HepG2 (cell line): ENCODE measurements at regions not wholly inside any gene's neighbourhood (a gene's known extent, or its start where the extent isn't known, plus 50 kb on each side); places are given as distances from the start of the nearest gene placed in this dataset.

Experiments used
- ATAC-seq: fragments of 200-7000 bp; cut with Tn5 transposase; 3 replicates; pipeline ENCODE4 v1.9.1; 2020; ENCODE audit warnings: mild to moderate bottlenecking, moderate library complexity
- BruUV-seq: library from RNA; stranded (reverse); fragments of 400-500 nt; replicated peaks from 2 replicates; lab custom pipeline; 2021; lab: Mats Ljungman, UMichigan
- CTCF ChIA-PET: fragments of 300-600 bp; formaldehyde crosslinking; extraction: SDS; loops from one replicate; lab custom pipeline; 2021; ENCODE audit warnings: low total read pairs, inconsistent platforms, low intra/inter-chr PET ratio; lab: Yijun Ruan, JAX
- POLR2A ChIA-PET: fragments of 350-600 bp; sonication (Branson Sonifier 250); formaldehyde crosslinking; loops from one replicate; lab custom pipeline; 2020; ENCODE audit warnings: antibody characterized with exemption, inconsistent platforms; lab: Yijun Ruan, JAX
- DNase-seq: peaks from one replicate; pipeline ENCODE4 v3.0.0-alpha.2; 2015; ENCODE audit warnings: low spot score
- FAIRE-seq: peaks from 3 replicates; lab custom pipeline; 2011; peaks lifted over from hg19 to GRCh38; lab: Jason Lieb, UNC
- H2AFZ ChIP-seq: one replicate; pipeline ENCODE4 v1.6.1; 2011; ENCODE audit warnings: low read length, inconsistent platforms
- H3K27ac ChIP-seq: fragments of 300-600 bp; 3 replicates; pipeline ENCODE4 v1.8.0; 2011; ENCODE audit warnings: mixed run types, mild to moderate bottlenecking, mixed read lengths, low read length, inconsistent platforms; ENCODE audit not compliant: insufficient read depth; ENCODE audit errors: extremely low read length
- H3K27me3 ChIP-seq, 2 experiments: fragments of 200-600 bp in 1 of 2; 2 replicates in 1 of 2; 3 replicates in 1 of 2; pipeline versions ENCODE4 v1.6.0 to v1.8.0; 2011; ENCODE audit warnings: low read length in 2 of 2, mild to moderate bottlenecking in 2 of 2, moderate library complexity in 2 of 2, inconsistent platforms in 1 of 2; ENCODE audit not compliant: insufficient read depth in 2 of 2, control insufficient read depth in 1 of 2
- H3K36me3 ChIP-seq, 2 experiments: fragments of 200-600 bp in 1 of 2; replicated peaks in 1 of 2; 2 replicates in 1 of 2; 3 replicates in 1 of 2; pipeline versions ENCODE4 v1.5.1 to v1.8.0; 2011; ENCODE audit warnings: low read length in 2 of 2, inconsistent platforms in 1 of 2; ENCODE audit not compliant: insufficient read depth in 2 of 2, control insufficient read depth in 1 of 2
- H3K4me1 ChIP-seq: 2 replicates; pipeline ENCODE4 v1.5.1; 2012; ENCODE audit warnings: low read length, inconsistent platforms; ENCODE audit not compliant: insufficient read depth
- H3K4me2 ChIP-seq: 2 replicates; pipeline ENCODE4 v1.6.0; 2011; ENCODE audit warnings: low read depth, low read length, inconsistent platforms
- H3K4me3 ChIP-seq, 3 experiments: fragments of 200-600 bp in 1 of 3; sonication (generic), shearing (Covaris generic) in 1 of 3; replicated peaks in 1 of 3; 2 replicates each; pipeline ENCODE4 v1.5.1; 2011 to 2016; ENCODE audit warnings: low read length in 3 of 3, inconsistent platforms in 2 of 3, low read depth in 2 of 3, mild to moderate bottlenecking in 2 of 3, control low read depth in 1 of 3, mixed read lengths in 1 of 3; ENCODE audit not compliant: insufficient read depth in 1 of 3
- H3K79me2 ChIP-seq: one replicate; pipeline ENCODE4 v1.6.1; 2011; ENCODE audit warnings: low read length, inconsistent platforms; ENCODE audit not compliant: insufficient read depth
- H3K9ac ChIP-seq: 2 replicates; pipeline ENCODE4 v1.6.0; 2011; ENCODE audit warnings: mild to moderate bottlenecking, low read depth, low read length, inconsistent platforms; ENCODE audit not compliant: insufficient read depth
- H3K9me3 ChIP-seq: 2 replicates; pipeline ENCODE4 v1.5.1; 2012; ENCODE audit warnings: mild to moderate bottlenecking, low read length
- H4K20me1 ChIP-seq: 2 replicates; pipeline ENCODE4 v1.6.0; 2011; ENCODE audit warnings: inconsistent platforms, mild to moderate bottlenecking, low read length, moderate library complexity; ENCODE audit not compliant: insufficient read depth
- BCL6 ChIP-seq: IDR thresholded peaks from 2 replicates; pipeline ENCODE4 v1.6.1; 2016; ENCODE audit warnings: missing genetic modification reagents, missing compliant biosample characterization
- BRF2 ChIP-seq: sonication (generic); formaldehyde crosslinking; IDR thresholded peaks from 2 replicates; pipeline ENCODE4 v1.8.1; 2022; ENCODE audit warnings: mild to moderate bottlenecking, missing genetic modification reagents
- ETS1 ChIP-seq: sonication (generic); formaldehyde crosslinking; IDR thresholded peaks from 2 replicates; pipeline ENCODE4 v1.4.0; 2020; ENCODE audit warnings: missing genetic modification reagents
- HOXD1 ChIP-seq: sonication (generic); formaldehyde crosslinking; IDR thresholded peaks from 2 replicates; pipeline ENCODE4 v1.5.0; 2020; ENCODE audit warnings: missing genetic modification reagents
- JUN ChIP-seq: sonication (generic); formaldehyde crosslinking; IDR thresholded peaks from 2 replicates; pipeline ENCODE4 v1.4.0; 2020; ENCODE audit warnings: mild to moderate bottlenecking, missing genetic modification reagents
- KMT2B ChIP-seq: IDR thresholded peaks from 2 replicates; pipeline ENCODE4 v1.6.1; 2016; ENCODE audit warnings: missing genetic modification reagents, missing compliant biosample characterization
- NONO ChIP-seq, 2 experiments: fragments of 450-650 bp in 1 of 2; sonication (generic) in 1 of 2; formaldehyde crosslinking in 1 of 2; IDR thresholded peaks in 1 of 2; conservative IDR thresholded peaks in 1 of 2; 2 replicates each; pipeline versions ENCODE4 v1.6.1 to v1.8.0; 2017 to 2022; ENCODE audit warnings: mild to moderate bottlenecking in 1 of 2, missing genetic modification reagents in 1 of 2, moderate library complexity in 1 of 2
- NR3C1 ChIP-seq: sonication (generic); formaldehyde crosslinking; IDR thresholded peaks from 2 replicates; pipeline ENCODE4 v1.4.0; 2020; ENCODE audit warnings: missing genetic modification reagents
- PTBP1 ChIP-seq: fragments of 200-400 bp; formaldehyde crosslinking; IDR thresholded peaks from 2 replicates; pipeline ENCODE4 v1.6.1; 2018; ENCODE audit warnings: low read length, low read depth; ENCODE audit not compliant: poor library complexity, severe bottlenecking
- ZFP36L1 ChIP-seq: sonication (generic); formaldehyde crosslinking; IDR thresholded peaks from 2 replicates; pipeline ENCODE4 v1.8.0; 2022; ENCODE audit warnings: mild to moderate bottlenecking, missing genetic modification reagents, moderate library complexity
- ZFP62 ChIP-seq: sonication (generic); formaldehyde crosslinking; IDR thresholded peaks from 2 replicates; pipeline ENCODE4 v1.4.0; 2020; ENCODE audit warnings: missing genetic modification reagents
- ZNF24 ChIP-seq: fragments of 450-650 bp; IDR thresholded peaks from 2 replicates; pipeline ENCODE4 v1.6.1; 2017; ENCODE audit warnings: antibody characterized with exemption, mild to moderate bottlenecking
- ZNF260 ChIP-seq: sonication (generic); formaldehyde crosslinking; IDR thresholded peaks from 2 replicates; pipeline ENCODE4 v1.4.0; 2020; ENCODE audit warnings: missing genetic modification reagents, low read depth, mild to moderate bottlenecking, borderline replicate concordance
- ZNF44 ChIP-seq: sonication (generic); formaldehyde crosslinking; IDR thresholded peaks from 2 replicates; pipeline ENCODE4 v1.5.1; 2020; ENCODE audit warnings: mild to moderate bottlenecking, missing genetic modification reagents
- ZNF766 ChIP-seq: sonication (generic); formaldehyde crosslinking; IDR thresholded peaks from 2 replicates; pipeline ENCODE4 v1.5.0; 2020; ENCODE audit warnings: missing genetic modification reagents, borderline replicate concordance
- WGBS: methylation state at CpG from one replicate; pipeline ENCODE4 v1.1.6; 2017; ENCODE audit warnings: low lambda C conversion rate; 5-methylcytosine and 5-hydroxymethylcytosine counted together
- in situ Hi-C: cut with HindIII; loops from 2 replicates; pipeline ENCODE4 v1.10.0; 2017; ENCODE audit warnings: low pct_unique_long_range_greater_than_20kb; ENCODE audit not compliant: extremely low pct_ligation_motif_present
- intact Hi-C: fragments of 100-400 bp; cut with micrococcal nuclease; formaldehyde crosslinking; loops from one replicate; pipeline ENCODE4 v1.10.0; 2022; ENCODE audit not compliant: unreplicated experiment
- TF ChIP-seq, protein P1 (sequence below): sonication (generic); formaldehyde crosslinking; conservative IDR thresholded peaks from 2 replicates; pipeline ENCODE4 v1.5.0; 2020; ENCODE audit warnings: missing genetic modification reagents

- H4K20me1 ChIP-seq, result no peaks in the 10 kb centered on the region
- no peaks in the 10 kb centered on the region for H3K4me1 ChIP-seq
- POLR2A ChIA-PET, result no interaction called here
- 0 out of 2 replicates have a peak, but pooled peaks cover 8% of the 10 kb centered on the region for H3K9me3 ChIP-seq
- H3K27me3 ChIP-seq, result no peaks in the 10 kb centered on the region
- no peaks in the 10 kb centered on the region for H3K36me3 ChIP-seq
- no peaks in the 10 kb centered on the region for H3K79me2 ChIP-seq
- in situ Hi-C loops, result loop anchor here (5.0 kb wide), 1 partner anchor 172 kb away; no protein-coding TSS in a partner anchor
- 0% methylated on average over 2 of the region's 2 CpGs for WGBS
- no peak for DNase-seq
- no peak for ATAC-seq
- CTCF ChIA-PET, result no interaction called here
- H3K9ac ChIP-seq, result no peak overlapping the region
- no peak for FAIRE-seq
- intact Hi-C loops, result loop anchor here (1.0 kb wide), 1 partner anchor 174 kb away; no protein-coding TSS in a partner anchor
- no peak overlapping the region for H3K4me3 ChIP-seq
- no peak overlapping the region for H2AFZ ChIP-seq
- no peak for TF ChIP-seq ZNF24
- TF ChIP-seq NONO (IDR thresholded peaks at IDR 0.05), result no peak
- no peak for TF ChIP-seq NONO (CRISPR knock-in tag; conservative IDR thresholded peaks at IDR 0.05)
- TF ChIP-seq PTBP1, result no peak
- TF ChIP-seq, protein P1, sequence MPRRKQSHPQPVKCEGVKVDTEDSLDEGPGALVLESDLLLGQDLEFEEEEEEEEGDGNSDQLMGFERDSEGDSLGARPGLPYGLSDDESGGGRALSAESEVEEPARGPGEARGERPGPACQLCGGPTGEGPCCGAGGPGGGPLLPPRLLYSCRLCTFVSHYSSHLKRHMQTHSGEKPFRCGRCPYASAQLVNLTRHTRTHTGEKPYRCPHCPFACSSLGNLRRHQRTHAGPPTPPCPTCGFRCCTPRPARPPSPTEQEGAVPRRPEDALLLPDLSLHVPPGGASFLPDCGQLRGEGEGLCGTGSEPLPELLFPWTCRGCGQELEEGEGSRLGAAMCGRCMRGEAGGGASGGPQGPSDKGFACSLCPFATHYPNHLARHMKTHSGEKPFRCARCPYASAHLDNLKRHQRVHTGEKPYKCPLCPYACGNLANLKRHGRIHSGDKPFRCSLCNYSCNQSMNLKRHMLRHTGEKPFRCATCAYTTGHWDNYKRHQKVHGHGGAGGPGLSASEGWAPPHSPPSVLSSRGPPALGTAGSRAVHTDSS (CRISPR knock-in tag), result no peak
- no peak for TF ChIP-seq NR3C1 (CRISPR knock-in tag)
- TF ChIP-seq, all 625 proteins: peak for 0
- Histone ChIP-seq H3K27ac (no peak overlapping the region), H3K4me2 (no peak overlapping the region)
- no TSS peak for BruUV-seq
These were observed 201.8 kb upstream of the GULP1 start for GRCh38 chr2:188089901-188090300.

DNA sequence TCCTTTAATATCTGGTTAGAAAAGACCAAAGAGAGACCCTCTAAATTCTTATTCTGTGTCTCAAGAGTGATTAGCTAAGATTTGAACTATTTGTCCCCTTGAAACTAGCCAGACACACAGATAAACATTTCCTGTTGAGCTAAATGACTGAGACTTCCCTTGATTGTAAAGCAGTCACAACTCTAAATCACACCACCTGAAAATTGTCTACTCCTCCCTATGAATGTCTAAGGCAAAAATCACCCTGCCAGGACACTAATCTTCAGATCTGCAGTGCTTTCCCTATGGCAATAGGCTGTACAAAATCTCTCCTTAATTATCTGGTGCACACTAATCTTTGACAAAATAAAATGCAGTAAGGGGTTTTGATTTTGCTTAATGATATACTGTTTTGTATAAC is 200.5 kb upstream of the GULP1 start:
- CTCF ChIA-PET, result no interaction called here
- FAIRE-seq, result no peak
- POLR2A ChIA-PET, result no interaction called here
- TF ChIP-seq HOXD1 (CRISPR knock-in tag) (no peak), BCL6 (CRISPR knock-in tag) (no peak), ZFP36L1 (CRISPR knock-in tag) (no peak), ZNF260 (CRISPR knock-in tag) (no peak), ETS1 (CRISPR knock-in tag) (no peak), ZNF44 (CRISPR knock-in tag) (no peak), KMT2B (CRISPR knock-in tag) (no peak), ZFP62 (CRISPR knock-in tag) (no peak), ZNF766 (CRISPR knock-in tag) (no peak), JUN (no peak), BRF2 (CRISPR knock-in tag) (no peak)

More for the DNA sequence above, 200.5 kb upstream of the GULP1 start:
- Histone ChIP-seq H3K36me3 (no peaks in the 10 kb centered on the region), H2AFZ (no peak overlapping the region), H3K27me3 (no peaks in the 10 kb centered on the region), H3K4me1 (no peaks in the 10 kb centered on the region), H4K20me1 (no peaks in the 10 kb centered on the region), H3K4me3 (no peak overlapping the region), H3K9ac (no peak overlapping the region), H3K27ac (no peak overlapping the region), H3K4me2 (no peak overlapping the region), H3K9me3 (0 out of 2 replicates have a peak, but pooled peaks cover 8% of the 10 kb centered on the region), H3K79me2 (no peaks in the 10 kb centered on the region)
- in situ Hi-C loops (loop anchor here (5.0 kb wide), 1 partner anchor 171 kb away; no protein-coding TSS in a partner anchor), intact Hi-C loops (no loop called here)
- DNase-seq (no peak), ATAC-seq (no peak)
- BruUV-seq, result no TSS peak
